GM04503 (cell line): ENCODE measurements at regions not wholly inside any gene's neighbourhood (a gene's known extent, or its start where the extent isn't known, plus 50 kb on each side); places are given as distances from the start of the nearest gene placed in this dataset.

Source experiments
- DNase-seq: peaks from one replicate; pipeline ENCODE4 v3.0.0-alpha.2; 2012; ENCODE audit warnings: low read depth

DNA sequence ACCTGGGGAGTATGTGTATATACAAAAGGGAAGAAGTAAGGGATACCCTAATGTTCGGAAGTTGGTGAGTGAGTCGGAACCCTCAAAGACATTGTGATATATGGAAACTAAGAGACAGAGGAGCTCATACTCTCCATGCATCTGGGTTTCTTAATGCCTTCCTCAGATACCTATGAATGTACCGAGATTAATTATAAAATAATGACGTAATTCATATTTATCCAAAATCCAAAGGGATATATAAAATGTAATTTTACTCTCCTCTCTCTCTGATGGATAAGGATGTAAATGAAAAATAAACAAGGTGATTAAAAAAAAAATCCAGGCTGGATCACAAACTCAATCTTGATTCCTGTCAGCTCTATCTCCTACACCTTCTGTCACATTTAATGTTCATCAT is 275.9 kb upstream of the FAM241A start:
- DNase-seq, result no peak

DNA sequence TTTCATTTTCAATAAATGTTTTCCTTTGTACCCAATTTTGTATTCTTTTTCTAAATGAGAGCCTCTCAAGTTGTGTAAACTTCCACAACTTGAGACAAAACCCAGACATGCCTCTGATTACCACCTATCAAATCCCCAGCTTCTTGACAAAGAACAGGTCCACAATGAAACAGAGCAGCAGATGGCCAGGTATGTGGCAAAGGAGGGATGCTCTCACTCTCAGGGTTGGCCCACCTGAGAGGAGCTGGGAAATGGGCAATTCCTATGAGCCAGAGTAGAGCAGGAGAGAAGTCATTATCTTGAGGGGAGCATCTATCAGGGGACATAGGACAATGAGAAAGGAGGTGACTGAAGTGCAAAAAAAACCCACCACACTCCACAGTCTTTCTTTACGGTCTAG is 273.5 kb upstream of the FAM241A start:
- no peak for DNase-seq

DNA sequence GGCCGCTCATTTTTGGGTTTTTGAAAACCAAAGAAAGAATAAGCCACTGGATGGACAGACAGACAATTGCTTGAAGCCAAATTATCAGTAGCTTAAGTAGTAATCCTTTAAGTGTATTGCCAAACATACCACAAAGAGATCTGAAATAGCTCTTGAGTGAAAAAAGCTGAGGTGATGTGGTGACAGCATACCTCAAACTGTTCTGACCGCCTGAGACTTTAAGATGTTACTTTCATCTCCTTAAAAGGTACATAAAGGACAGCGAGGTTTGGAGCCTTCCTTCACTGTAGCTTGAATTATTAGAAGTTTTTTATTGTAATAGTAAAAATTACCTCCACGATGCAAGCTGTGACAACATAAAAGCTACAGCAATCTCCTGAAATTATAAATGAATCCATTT is 271.5 kb upstream of the FAM241A start:
- DNase-seq, result no peak

DNA sequence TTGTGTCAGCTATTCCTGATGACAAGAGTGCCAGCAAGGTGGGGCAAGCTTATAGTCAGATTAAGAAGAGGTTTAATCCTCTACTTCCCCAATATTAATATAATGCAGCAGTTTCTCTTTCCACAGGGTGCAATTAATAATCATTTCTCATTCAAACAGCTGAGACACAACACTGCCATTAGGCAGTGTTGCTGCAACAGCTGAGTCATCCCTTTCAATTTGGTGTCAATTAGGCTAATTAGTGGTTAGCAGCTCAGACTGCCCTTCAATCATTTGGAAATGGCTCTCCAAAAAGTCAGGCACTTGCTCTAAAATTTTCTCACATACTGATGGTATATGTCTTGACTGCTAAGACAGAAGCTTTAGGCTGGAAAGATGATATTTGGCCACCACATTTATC is 265.7 kb upstream of the FAM241A start:
- no peak for DNase-seq

DNA sequence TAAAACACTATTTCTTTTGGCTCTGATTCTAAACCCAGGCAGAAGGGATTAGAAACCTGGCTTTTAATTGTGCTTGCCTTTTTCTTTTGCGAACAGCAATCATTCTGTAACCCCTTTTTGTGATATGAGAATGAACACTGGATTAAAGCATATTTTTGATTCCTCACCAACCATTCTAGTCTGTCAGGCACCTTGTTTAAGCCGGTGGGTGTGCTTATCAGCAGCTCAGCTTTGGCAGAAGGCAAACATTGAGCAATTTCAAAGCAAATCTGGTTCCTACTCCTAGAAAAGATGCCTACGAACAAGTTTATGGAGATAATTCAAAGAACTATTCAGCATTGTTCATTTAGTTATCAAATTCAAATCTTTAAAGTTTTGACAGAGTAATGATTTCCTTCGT is 265.1 kb upstream of the FAM241A start:
- DNase-seq, result no peak

DNA sequence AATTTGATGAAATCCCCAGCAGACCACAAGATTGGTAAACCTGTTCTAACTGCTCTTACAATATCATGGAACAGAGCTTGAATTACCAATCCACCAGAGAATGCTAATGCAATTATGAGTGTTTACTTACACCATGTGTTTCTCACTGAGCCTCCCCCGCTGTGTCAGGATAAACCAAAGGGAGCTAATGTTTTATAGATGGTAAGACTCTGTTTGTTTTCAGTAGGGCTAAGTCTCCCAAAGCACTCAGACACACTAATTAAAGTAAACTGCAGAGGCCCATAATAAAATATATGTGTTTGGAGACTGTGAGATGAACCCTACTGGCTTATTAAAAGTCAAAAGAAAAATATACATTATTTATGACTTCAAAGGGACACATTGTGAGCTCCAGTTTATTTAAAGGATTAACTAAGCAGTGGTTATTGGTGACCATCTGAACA is 261.7 kb upstream of the FAM241A start:
- DNase-seq, result peak; percentile 3

DNA sequence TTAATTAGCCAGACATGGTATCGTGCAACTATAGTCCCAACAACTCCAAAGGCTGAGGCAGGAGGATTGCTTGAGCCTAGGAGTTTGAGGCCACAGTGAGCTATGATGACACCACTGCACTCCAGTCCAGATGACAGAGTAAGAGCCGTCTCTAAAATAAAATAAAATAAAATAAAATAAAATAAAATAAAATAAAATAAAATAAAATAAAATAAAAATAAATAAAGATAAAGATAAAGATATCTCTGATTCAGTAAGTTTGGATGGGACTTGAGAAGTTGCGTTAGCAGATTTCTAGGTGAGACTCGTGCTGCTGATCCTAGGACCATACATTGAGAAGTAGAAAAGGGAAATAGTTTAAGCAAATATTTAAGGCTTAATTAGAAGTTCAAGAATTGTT is 254.8 kb upstream of the FAM241A start:
- DNase-seq, result no peak

DNA sequence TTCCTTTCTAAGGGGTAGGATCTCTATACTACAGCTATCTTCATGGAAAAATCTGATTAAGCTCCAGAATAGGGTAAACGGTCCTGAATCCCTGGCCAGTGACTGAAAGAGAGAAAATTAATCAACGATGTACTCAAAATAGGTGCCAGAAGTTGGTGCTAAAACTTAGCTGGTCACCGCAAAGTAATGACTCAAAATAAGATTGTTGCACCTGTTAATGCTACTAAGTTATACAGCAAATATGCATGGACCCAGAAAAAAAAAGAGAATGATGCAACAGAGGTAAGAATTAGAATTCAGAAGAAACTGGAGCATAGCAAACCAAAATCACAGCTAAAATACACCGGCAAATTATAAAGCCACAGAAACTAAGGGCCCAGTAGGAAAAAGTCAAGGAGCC is 239.7 kb upstream of the FAM241A start:
- DNase-seq, result no peak

DNA sequence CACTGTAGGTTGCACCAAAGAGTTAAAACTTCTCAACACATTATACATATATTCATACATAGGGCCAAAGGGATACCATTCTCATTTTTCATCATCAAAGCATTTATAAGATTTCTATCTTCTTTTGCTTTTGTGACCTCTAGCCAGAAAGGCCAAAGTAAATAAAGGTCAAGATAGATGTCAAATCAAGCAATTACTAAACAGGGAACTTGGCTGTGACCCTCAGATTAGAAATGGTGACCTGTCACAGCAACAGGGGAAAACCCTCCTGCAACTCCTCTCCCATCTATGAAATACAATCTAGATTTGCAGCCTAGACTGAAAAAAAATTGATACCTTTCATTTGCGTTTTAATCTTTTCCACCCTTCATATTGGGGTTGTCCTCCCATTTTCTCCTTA is 225.6 kb upstream of the FAM241A start:
- DNase-seq, result no peak

DNA sequence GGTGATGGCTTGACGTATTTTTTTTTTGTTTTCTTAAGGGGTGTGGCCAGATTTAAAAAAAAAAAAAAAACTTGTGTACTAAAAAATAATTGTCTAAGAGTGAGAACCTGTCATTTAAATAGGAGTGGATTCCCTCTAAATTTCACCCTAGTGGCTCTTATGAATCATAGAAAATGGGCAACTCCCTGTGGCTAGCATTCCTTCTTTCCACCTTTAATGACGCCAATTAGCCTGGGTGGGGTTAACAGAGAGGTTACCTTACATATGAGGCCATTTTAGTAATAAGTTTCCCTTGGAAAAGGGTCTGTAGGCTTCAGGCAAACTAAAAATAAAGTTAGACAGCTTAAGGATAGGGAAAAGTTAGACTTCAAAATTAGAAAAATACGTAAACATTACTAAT is 223.5 kb upstream of the FAM241A start:
- no peak for DNase-seq

DNA sequence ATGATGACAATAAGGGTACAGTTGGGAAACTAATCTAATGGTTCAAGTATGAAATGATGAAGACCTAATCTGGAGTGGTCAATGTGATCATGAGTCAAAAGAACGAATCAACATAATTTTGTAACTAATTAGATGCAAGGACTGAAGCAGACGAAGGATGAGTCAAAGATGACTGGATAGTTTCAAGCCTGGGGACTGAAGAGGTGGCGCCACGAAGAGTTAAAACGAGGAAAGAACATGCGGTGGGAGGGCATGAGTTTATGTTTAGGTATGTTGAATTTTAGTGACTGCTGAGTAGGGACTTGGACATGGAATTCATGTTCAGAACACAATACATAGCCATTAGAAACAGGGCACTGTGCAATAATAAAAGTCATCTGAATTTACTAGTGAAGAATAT is 221.5 kb upstream of the FAM241A start:
- peak; percentile 48 for DNase-seq

DNA sequence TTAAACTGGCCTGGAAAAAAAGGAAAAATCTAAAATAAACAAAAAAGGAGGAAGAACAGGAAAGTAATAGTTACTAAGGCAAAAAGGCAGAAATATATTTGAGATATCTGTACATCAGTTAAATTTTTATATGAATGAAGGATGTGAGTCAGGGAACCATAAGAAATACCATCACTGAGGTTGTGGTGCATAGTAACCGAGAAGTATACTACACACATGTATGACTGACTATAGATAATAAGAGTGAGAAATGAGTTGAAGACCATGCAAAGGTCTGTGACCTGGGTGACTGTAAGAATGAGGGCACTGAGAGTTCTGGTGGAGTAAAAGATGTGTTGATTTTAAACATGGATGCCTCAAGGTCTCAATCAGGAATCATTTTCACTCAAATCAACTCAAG is 220.6 kb upstream of the FAM241A start:
- no peak for DNase-seq

DNA sequence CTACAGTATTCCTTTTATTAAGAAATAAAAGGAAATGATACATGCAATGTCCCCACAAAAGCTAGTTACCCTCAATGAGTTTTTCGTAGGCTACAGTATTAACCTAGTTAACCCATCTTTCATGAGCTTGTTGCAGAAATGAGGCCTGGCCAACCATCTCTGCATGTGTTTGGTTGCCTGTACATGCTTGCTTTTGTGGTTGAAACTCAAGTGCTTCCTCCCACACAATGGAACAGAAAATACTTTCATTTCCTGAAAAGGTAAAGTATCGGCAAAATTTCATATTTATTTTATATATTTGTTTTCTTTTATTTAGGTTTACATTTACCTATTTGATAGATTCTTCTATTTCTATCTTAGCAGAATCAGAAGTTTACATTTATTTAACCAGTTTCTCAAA is 214.6 kb upstream of the FAM241A start:
- DNase-seq, result no peak

DNA sequence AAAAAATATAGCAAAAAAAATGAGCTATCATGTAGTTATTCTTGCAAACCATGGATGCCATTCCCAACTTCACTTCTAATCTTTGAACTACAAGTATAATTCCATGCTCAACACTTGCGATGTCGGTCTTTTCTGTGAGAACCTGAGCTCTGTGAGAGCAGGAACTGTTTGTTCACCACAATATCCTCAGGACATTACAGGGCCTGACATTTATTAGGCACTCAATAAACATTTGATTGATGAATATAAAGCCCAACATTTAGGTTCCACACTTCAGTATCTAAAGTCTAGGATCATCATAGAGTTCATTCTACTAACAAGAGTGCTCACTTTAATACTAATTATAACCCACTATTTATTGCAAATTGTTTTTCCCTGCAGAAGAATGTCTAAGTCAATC is 211.6 kb upstream of the FAM241A start:
- no peak for DNase-seq

DNA sequence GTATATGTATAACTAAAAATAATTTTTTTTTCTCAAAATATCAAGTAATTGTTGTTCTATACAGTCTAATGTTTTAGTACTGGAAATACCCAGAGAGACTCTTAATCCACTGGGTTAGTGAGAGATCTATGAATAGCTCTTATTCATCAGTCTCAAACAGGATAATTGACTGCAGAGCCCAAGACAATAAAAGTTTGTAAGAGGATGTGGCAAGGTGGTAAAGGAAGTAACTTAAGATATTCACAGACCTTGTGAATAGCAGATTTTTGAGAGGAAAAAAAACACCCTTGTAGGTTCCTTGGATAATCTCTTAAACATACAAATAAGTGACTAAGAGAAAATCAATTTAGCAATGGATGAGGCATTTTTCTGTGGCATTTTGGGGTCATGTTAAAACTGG is 210.9 kb upstream of the FAM241A start:
- no peak for DNase-seq

DNA sequence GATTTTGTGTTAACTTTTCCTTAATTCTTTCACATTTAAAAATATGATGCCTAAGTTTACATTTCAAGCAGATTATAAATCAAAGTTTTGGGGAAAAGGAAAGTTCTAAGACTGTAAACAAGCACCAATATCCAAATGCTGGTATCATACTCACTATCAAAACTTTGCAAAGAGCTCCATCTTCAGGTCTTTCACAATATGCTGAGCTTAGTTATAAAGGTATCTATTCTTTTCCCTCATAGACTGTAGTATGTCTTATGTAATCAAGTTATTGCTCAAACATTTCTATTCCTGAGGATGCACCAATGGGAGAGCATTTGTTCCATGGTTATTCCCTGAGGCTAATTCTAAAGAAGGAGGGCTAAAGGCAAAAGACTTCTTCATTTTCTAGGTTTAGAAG is 207.9 kb upstream of the FAM241A start:
- no peak for DNase-seq

DNA sequence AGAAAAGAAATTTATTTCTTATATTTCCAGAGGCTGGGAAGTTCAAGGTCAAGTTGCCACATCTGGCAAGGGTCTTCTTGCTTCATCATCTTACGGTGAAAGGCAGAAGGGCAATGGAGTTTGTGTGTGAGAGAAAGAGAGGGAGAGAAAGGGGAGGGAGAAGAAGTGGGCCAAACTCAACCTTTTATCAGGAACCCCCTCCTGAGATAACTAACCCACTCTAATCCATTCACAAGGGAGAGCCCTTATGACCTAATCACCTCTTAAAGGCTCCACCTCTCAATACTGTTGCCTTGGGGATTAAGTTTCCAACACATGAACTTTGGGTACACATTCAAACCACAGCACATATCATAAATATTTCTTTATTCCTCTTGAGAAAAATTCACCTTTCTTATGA is 203.3 kb upstream of the FAM241A start:
- no peak for DNase-seq

DNA sequence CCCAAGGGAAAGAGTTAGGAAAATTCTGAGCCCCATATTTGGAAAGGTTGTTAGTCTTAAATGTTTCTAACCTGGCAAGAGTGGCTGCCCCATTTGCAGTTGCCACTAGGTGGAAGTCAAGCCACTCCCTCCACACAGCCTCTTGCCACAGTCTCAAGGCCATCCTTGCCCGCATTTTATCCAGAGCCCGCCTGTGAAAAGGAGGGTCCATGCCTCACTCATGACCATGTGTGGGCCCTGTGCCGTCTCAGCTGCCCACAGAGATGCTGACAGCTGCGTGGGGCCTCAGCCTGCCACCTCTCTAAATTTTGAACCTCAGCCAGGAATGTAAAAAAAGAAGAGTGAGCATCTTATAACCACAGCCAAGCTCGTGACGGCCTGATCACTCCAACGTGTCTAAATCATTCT is 201.5 kb upstream of the FAM241A start:
- no peak for DNase-seq

DNA sequence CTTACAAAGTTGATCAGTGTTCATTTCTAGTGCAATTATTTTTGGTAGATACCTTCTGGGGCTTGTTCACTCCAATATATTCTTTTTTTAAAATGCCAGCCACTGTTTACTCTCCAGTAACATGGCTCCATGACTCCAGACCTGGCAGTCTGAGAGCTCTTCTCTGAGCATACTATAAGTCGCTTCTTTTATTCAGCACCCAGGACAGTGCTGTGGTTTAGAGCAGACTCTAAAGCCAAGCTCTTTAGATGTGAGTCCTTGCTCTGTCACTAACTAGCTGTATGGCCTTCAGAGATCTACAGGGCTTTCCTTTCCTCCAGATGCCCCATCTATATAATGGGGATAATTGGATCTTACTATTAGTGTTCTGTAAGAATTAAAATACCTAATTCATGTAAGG is 200.2 kb upstream of the FAM241A start:
- no peak for DNase-seq

DNA sequence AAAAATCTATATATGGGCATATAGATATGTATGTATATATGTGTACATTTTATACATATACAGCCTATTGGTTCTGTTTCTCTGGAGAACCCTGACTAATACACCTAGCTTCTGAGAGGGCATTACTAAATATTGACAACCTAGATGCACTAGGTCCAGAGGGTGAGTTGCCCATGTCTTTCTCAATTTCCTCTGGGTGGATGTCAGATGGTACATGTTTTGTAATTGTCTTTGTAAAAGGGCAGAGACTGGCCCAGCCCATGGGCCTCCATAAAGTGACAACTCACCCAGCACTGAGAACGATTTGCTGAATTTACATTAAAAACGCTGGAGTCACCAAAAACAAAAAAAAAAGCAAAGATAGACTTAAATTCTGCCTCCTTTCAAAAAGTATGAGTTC is 198.5 kb upstream of the FAM241A start:
- no peak for DNase-seq

DNA sequence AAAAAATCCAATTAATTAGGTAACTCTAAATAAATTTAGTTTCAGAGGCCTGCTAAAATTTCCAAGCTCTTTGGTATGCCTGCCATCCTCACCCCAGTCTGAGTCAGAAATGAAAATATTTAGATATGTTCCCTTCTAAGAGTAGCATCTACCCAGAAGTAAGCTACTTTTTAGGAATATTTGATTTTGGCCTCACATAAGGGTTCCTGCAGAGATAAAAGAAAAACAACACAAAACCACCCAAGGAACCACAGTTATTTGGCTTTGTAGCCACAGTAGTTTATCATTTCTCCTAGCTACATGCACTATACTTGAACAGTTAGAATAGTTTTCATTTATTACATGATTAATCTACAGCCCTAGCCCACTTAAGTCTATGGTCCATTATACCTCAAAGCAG is 192.6 kb upstream of the FAM241A start:
- no peak for DNase-seq

DNA sequence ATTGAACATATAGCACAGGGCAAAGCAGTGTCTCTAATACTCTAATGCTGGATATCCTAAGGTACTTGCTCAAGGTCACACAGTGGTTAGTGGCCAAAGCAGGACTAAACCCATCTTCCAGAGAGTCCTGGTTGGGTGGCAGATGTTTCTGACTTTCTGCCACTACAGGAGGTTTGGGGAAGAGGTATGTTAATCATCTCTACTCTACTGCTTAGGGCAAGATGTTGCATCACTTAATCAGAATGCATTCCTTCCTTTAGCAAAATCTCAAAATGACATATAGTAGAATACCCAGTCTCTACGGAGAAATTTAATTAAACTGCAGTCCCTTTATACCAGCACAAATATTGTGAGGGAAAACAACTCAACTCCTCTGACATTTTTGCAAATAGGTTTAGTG is 190.7 kb upstream of the FAM241A start:
- DNase-seq, result no peak

DNA sequence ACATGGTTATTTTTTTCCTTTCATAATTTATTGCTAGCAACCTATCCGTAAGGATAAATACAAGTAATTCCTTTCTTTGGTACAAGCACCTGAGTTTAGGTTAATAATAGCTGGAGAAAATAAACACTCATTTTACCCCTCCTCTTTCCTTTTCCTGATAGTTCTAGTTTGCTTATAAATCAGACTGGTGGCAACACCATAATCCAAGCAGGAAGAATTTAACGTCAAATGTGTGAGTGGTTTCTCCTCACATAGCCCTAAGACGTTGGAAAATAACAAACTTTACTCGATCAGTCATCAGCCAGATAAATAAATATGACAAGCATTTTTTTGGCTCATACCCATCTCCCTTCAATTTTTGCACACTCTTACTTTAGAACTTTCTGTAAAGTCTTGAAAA is 190.3 kb upstream of the FAM241A start:
- no peak for DNase-seq

DNA sequence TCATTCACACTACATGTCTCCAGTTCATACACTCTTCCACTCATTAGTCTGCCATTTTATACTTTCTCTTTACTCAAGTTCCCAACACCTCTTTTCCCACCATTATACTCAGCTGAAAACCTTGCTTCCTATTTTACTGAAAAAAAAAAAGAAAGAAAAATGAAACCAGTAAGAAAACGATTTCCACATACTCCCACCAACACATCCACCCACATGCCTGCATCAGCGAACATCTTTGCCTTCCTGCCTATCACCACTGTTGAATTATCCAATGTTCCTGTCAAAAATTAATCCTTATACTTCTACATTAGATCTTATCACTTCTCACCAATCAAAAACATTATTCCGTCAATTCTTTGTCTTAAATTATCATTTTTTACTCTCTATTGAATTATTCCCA is 188.1 kb upstream of the FAM241A start:
- DNase-seq, result no peak

DNA sequence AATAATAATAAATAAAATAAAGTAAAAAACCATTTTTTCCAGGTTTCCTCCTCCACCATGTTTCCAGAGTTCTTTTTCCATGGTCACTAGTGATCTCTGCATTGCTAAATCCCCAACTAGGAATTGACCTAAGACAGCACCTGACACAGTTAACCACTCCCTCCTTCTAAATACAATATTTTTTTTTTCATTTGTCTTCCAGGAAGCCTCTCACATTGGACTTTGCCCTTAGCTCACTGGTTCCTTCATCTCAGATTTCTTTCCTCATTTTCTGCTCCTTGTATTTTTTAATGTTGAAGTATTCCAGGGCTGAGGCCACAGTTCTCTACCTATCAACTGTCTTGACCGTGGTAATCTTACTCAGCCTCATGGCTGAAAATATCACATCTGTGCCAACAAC is 187.3 kb upstream of the FAM241A start:
- DNase-seq, result no peak
